IMR-90 (cell line): ENCODE measurements at regions not wholly inside any gene's neighbourhood (a gene's known extent, or its start where the extent isn't known, plus 50 kb on each side); places are given as distances from the start of the nearest gene placed in this dataset.
A peak's percentile ranks its signal among the peaks of the same experiment; 100 is the strongest.

Experiments
- ATAC-seq: fragments of 200-7000 bp; cut with Tn5 transposase; 2 replicates; pipeline ENCODE4 v1.9.1; 2020; ENCODE audit warnings: low read depth, mild to moderate bottlenecking, moderate library complexity
- BruUV-seq: library from RNA; stranded (reverse); fragments of 400-500 nt; replicated peaks from 2 replicates; lab custom pipeline; 2021; lab: Mats Ljungman, UMichigan
- CTCF ChIA-PET: fragments of 300-600 bp; formaldehyde crosslinking; extraction: SDS; loops from one replicate; lab custom pipeline; 2021; ENCODE audit warnings: antibody characterized with exemption; lab: Yijun Ruan, JAX
- POLR2A ChIA-PET: fragments of 300-600 bp; sonication (Branson Sonifier 250); formaldehyde crosslinking; loops from one replicate; lab custom pipeline; 2022; ENCODE audit warnings: antibody characterized with exemption; ENCODE audit not compliant: unreplicated experiment; lab: Charles Lee
- DNase-seq: peaks from one replicate; pipeline ENCODE4 v3.0.0; 2013
- H2AFZ ChIP-seq: replicated peaks from 2 replicates; pipeline ENCODE3; 2013; ENCODE audit warnings: low read length, mild to moderate bottlenecking; ENCODE audit not compliant: poor library complexity
- H2AK5ac ChIP-seq: 2 replicates; pipeline ENCODE4 v1.6.1; 2013; ENCODE audit warnings: low read depth, low read length, inconsistent platforms
- H2AK9ac ChIP-seq: replicated peaks from 2 replicates; pipeline ENCODE3; 2013; ENCODE audit warnings: mild to moderate bottlenecking, low read depth, low read length, moderate library complexity; ENCODE audit not compliant: poor library complexity
- H2BK120ac ChIP-seq: 2 replicates; pipeline ENCODE4 v1.6.1; 2013; ENCODE audit warnings: low read depth, low read length, inconsistent platforms
- H2BK15ac ChIP-seq: 3 replicates; pipeline ENCODE4 v1.6.1; 2013; ENCODE audit warnings: low read depth, low read length, inconsistent platforms
- H2BK20ac ChIP-seq: 2 replicates; pipeline ENCODE4 v1.6.1; 2013; ENCODE audit warnings: low read depth, mild to moderate bottlenecking, inconsistent platforms, low read length, moderate library complexity
- H2BK5ac ChIP-seq: 2 replicates; pipeline ENCODE4 v1.6.1; 2013; ENCODE audit warnings: mild to moderate bottlenecking, low read depth, low read length, inconsistent platforms; ENCODE audit not compliant: poor library complexity, severe bottlenecking
- H3K14ac ChIP-seq: replicated peaks from 2 replicates; pipeline ENCODE4 v1.6.1; 2013; ENCODE audit warnings: low read depth, low read length, inconsistent platforms
- H3K18ac ChIP-seq: 2 replicates; pipeline ENCODE4 v1.6.1; 2013; ENCODE audit warnings: low read depth, low read length, control low read depth
- H3K23ac ChIP-seq: 2 replicates; pipeline ENCODE4 v1.6.1; 2013; ENCODE audit warnings: low read depth, low read length, inconsistent platforms
- H3K27ac ChIP-seq: 2 replicates; pipeline ENCODE4 v1.5.1; 2013; ENCODE audit warnings: mild to moderate bottlenecking, control low read depth, low read length; ENCODE audit not compliant: insufficient read depth
- H3K27me3 ChIP-seq: 2 replicates; pipeline ENCODE4 v1.6.1; 2013; ENCODE audit warnings: low read length; ENCODE audit not compliant: control insufficient read depth, insufficient read depth
- H3K36me3 ChIP-seq: 2 replicates; pipeline ENCODE4 v1.6.1; 2013; ENCODE audit warnings: low read length, mixed read lengths; ENCODE audit not compliant: control insufficient read depth, insufficient read depth
- H3K4ac ChIP-seq: 2 replicates; pipeline ENCODE4 v1.6.1; 2013; ENCODE audit warnings: low read depth, low read length, inconsistent platforms
- H3K4me1 ChIP-seq: 2 replicates; pipeline ENCODE4 v1.6.1; 2013; ENCODE audit warnings: low read length, mixed read lengths; ENCODE audit not compliant: control insufficient read depth, insufficient read depth
- H3K4me2 ChIP-seq: 2 replicates; pipeline ENCODE4 v1.6.1; 2013; ENCODE audit warnings: low read depth, mild to moderate bottlenecking, control low read depth, low read length, moderate library complexity
- H3K4me3 ChIP-seq: 2 replicates; pipeline ENCODE4 v1.5.1; 2013; ENCODE audit warnings: low read depth, mild to moderate bottlenecking, control low read depth, low read length, moderate library complexity; ENCODE audit not compliant: insufficient read depth
- H3K56ac ChIP-seq: 2 replicates; pipeline ENCODE4 v1.6.1; 2013; ENCODE audit warnings: low read length, inconsistent platforms; ENCODE audit not compliant: insufficient read depth; ENCODE audit errors: extremely low read depth
- H3K79me1 ChIP-seq, 2 experiments: 2 replicates each; pipeline ENCODE4 v1.6.1; 2013; ENCODE audit warnings: low read length in 2 of 2, inconsistent platforms in 1 of 2, low read depth in 1 of 2
- H3K9ac ChIP-seq: 2 replicates; pipeline ENCODE4 v1.6.1; 2013; ENCODE audit warnings: low read depth, low read length, control low read depth
- H3K9me1 ChIP-seq: 2 replicates; pipeline ENCODE4 v1.6.1; 2013; ENCODE audit warnings: low read length, inconsistent platforms; ENCODE audit not compliant: insufficient read depth
- H3K9me3 ChIP-seq: 2 replicates; pipeline ENCODE4 v1.6.1; 2013; ENCODE audit warnings: low read length; ENCODE audit not compliant: control insufficient read depth, insufficient read depth
- H4K20me1 ChIP-seq: 2 replicates; pipeline ENCODE4 v1.6.1; 2013; ENCODE audit warnings: low read length, inconsistent platforms; ENCODE audit not compliant: insufficient read depth
- H4K5ac ChIP-seq: 2 replicates; pipeline ENCODE4 v1.6.1; 2013; ENCODE audit warnings: mild to moderate bottlenecking, low read depth, low read length, control low read depth
- H4K8ac ChIP-seq, 2 experiments: 2 replicates each; pipeline ENCODE4 v1.6.1; 2013; ENCODE audit warnings: low read depth in 2 of 2, low read length in 2 of 2, control low read depth in 1 of 2, inconsistent platforms in 1 of 2
- H4K91ac ChIP-seq: 2 replicates; pipeline ENCODE4 v1.6.1; 2013; ENCODE audit warnings: low read depth, low read length, inconsistent platforms; ENCODE audit not compliant: insufficient read depth
- CHD1 ChIP-seq: IDR thresholded peaks from 2 replicates; pipeline ENCODE4 v1.6.1; 2012; ENCODE audit warnings: low read depth, low read length, improper control_type of control experiment
- RFX5 ChIP-seq: IDR thresholded peaks from 2 replicates; pipeline ENCODE4 v1.8.0; 2012; ENCODE audit warnings: low read depth, mild to moderate bottlenecking, low read length, moderate library complexity
- WGBS, 2 experiments: methylation state at CpG; one replicate each; pipeline versions ENCODE4 v1.1.5 to v1.1.7; 2013; ENCODE audit warnings: missing lambda C conversion rate in 2 of 2; ENCODE audit not compliant: insufficient read length in 1 of 2; ENCODE audit errors: extremely low coverage in 2 of 2; 5-methylcytosine and 5-hydroxymethylcytosine counted together
- dilution Hi-C: fragments of 300-500 bp; cut with HindIII; formaldehyde crosslinking; loops from one replicate; pipeline ENCODE4 v1.14.3; 2018; ENCODE audit warnings: low sequenced_read_pairs; ENCODE audit not compliant: unreplicated experiment
- in situ Hi-C: fragments of 300-500 bp; cut with MboI; formaldehyde crosslinking; loops from 3 replicates; pipeline ENCODE4 v1.14.3; 2019; ENCODE audit warnings: low sequenced_read_pairs, inconsistent platforms, mixed read lengths
- intact Hi-C: fragments of 100-400 bp; cut with micrococcal nuclease; formaldehyde crosslinking; loops from 2 replicates; pipeline ENCODE4 v1.10.0; 2022
- TF ChIP-seq, protein P1 (sequence below): conservative IDR thresholded peaks from 2 replicates; pipeline ENCODE4 v1.5.1; 2012; ENCODE audit warnings: mild to moderate bottlenecking, low read depth, low read length, improper control_type of control experiment

DNA sequence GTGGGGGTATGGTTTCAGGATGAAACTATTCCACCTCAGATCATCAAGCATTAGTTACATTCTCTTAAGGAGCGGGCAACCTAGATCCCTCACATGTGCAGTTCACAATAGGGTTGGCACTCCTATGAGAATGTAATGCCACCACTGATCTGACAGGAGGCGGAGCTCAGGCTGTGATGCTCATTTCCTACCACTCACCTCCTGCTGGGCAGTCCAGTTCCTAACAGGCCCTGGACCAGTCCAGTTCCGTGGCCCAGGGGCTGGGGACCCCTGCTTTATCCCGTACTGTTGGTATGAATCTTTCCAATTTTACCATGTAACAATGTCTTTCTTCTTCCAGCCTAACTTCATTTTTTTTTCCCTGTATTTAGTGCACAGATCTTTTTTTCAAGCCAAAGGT lies 94.9 kb downstream of the OGFRL1 start:
- Histone ChIP-seq H4K5ac (peak overlapping the region; percentile 81; the same call in 1 of the 2 replicates), H2AFZ (no peak overlapping the region), H4K8ac (peak overlapping the region in 1 of 2 experiments; percentile 31; a peak in 1 of 4 replicates), H3K4me1 (peaks cover 8% of the 10 kb centered on the region), H2BK120ac (0 out of 2 replicates have a peak overlapping the region, but pooled peaks have one; percentile 16), H2AK9ac (no peak overlapping the region), H4K91ac (no peak overlapping the region), H3K14ac (no peak overlapping the region), H2AK5ac (peak overlapping the region; percentile 28; the same call in 1 of the 2 replicates), H4K20me1 (no peaks in the 10 kb centered on the region), H3K4me3 (no peak overlapping the region), H3K4me2 (no peak overlapping the region), H3K56ac (no peak overlapping the region), H3K9me3 (no peaks in the 10 kb centered on the region), H3K23ac (no peak overlapping the region), H3K4ac (no peak overlapping the region), H2BK5ac (no peak overlapping the region), H2BK20ac (no peak overlapping the region), H2BK15ac (no peak overlapping the region), H3K27ac (no peak overlapping the region), H3K9ac (no peak overlapping the region), H3K79me1 (peaks cover 8 to 26% of the 10 kb centered on the region in 2 experiments), H3K18ac (peak overlapping the region; percentile 72; the same call in 1 of the 2 replicates), H3K9me1 (peaks cover 3% of the 10 kb centered on the region), H3K36me3 (peaks cover 3% of the 10 kb centered on the region; the same call in 1 of the 2 replicates), H3K27me3 (no peaks in the 10 kb centered on the region)
- dilution Hi-C loops (no loop called here), intact Hi-C loops (no loop called here), in situ Hi-C loops (loop anchor here (25.0 kb wide), 1 partner anchor 704 kb away; no protein-coding TSS in a partner anchor)
- WGBS, 2 experiments, result 70% methylated on average over 2 of the region's 4 CpGs; no CpG with 5 or more reads in 1 of the 2 experiments
- DNase-seq (no peak), ATAC-seq (no peak)
- TF ChIP-seq, protein P1, sequence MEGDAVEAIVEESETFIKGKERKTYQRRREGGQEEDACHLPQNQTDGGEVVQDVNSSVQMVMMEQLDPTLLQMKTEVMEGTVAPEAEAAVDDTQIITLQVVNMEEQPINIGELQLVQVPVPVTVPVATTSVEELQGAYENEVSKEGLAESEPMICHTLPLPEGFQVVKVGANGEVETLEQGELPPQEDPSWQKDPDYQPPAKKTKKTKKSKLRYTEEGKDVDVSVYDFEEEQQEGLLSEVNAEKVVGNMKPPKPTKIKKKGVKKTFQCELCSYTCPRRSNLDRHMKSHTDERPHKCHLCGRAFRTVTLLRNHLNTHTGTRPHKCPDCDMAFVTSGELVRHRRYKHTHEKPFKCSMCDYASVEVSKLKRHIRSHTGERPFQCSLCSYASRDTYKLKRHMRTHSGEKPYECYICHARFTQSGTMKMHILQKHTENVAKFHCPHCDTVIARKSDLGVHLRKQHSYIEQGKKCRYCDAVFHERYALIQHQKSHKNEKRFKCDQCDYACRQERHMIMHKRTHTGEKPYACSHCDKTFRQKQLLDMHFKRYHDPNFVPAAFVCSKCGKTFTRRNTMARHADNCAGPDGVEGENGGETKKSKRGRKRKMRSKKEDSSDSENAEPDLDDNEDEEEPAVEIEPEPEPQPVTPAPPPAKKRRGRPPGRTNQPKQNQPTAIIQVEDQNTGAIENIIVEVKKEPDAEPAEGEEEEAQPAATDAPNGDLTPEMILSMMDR, result no peak
- TF ChIP-seq CHD1, result no peak
- no peak for TF ChIP-seq RFX5
- POLR2A ChIA-PET, result no interaction called here
- BruUV-seq, result no TSS peak
- CTCF ChIA-PET, result interaction anchor here (0.6 to 1.3 kb wide), 2 partner anchors 16 to 1217 kb away, joined by 3 read pairs; no protein-coding TSS in a partner anchor
